ENCODE measurements at regions not wholly inside any gene's neighbourhood (a gene's known extent, or its start where the extent isn't known, plus 50 kb on each side); places are given as distances from the start of the nearest gene placed in this dataset.

- TF ChIP-seq E2F5 (CRISPR knock-in tag; conservative IDR thresholded peaks at IDR 0.05) (no peak), THAP8 (CRISPR knock-in tag; IDR thresholded peaks at IDR 0.05; ENCODE audit: borderline replicate concordance) (no peak), PTBP1 (IDR thresholded peaks at IDR 0.05; ENCODE audit: low read depth, low read length, poor library complexity, severe bottlenecking) (no peak), ZNF7 (CRISPR knock-in tag; IDR thresholded peaks at IDR 0.05) (no peak), ZNF20 (CRISPR knock-in tag; IDR thresholded peaks at IDR 0.05) (no peak), HNRNPK (IDR thresholded peaks at IDR 0.05; ENCODE audit: low read depth, low read length, poor library complexity, severe bottlenecking) (no peak), ETV6 (CRISPR knock-in tag; conservative IDR thresholded peaks at IDR 0.05) (no peak), HMGA1 (CRISPR knock-in tag; conservative IDR thresholded peaks at IDR 0.05) (no peak), RFX1 (IDR thresholded peaks at IDR 0.05) (no peak), IKZF5 (CRISPR knock-in tag; IDR thresholded peaks at IDR 0.05) (no peak)
These were observed 102.6 kb upstream of the GLI2 start (continued) for GRCh38 chr2:120632796-120633646.

GRCh38 chr2:120634533-120634932 lies 101.1 kb upstream of the GLI2 start:
- no peaks in the 10 kb centered on the region for H3K79me2 ChIP-seq (ENCODE audit: insufficient read depth, low read length)
- 41% methylated on average over 6 of the region's 6 CpGs for WGBS (ENCODE audit: low lambda C conversion rate)
- H3K9ac ChIP-seq (ENCODE audit: insufficient read depth, low read depth, low read length) = no peak overlapping the region
- peaks cover 27% of the 10 kb centered on the region for H3K4me1 ChIP-seq (ENCODE audit: insufficient read depth, low read length)
- CTCF ChIA-PET (ENCODE audit: low intra/inter-chr PET ratio, low total read pairs) = no interaction called here
- H3K4me2 ChIP-seq (ENCODE audit: low read depth, low read length) = no peak overlapping the region
- no peak overlapping the region for H2AFZ ChIP-seq (ENCODE audit: low read length)
- in situ Hi-C loops (cut with HindIII; ENCODE audit: extremely low pct_ligation_motif_present, low pct_unique_long_range_greater_than_20kb) = no loop called here
- DNase-seq (ENCODE audit: low spot score) = no peak
- no peaks in the 10 kb centered on the region for H4K20me1 ChIP-seq (ENCODE audit: insufficient read depth, low read length)
- no peaks in the 10 kb centered on the region for H3K9me3 ChIP-seq (ENCODE audit: low read length)
- no peak for ATAC-seq
- BruUV-seq (replicated peaks) = no TSS peak
- no peak overlapping the region for H3K4me3 ChIP-seq (replicated peaks in 1 of 3; ENCODE audit: insufficient read depth in 1 of 3, low read depth in 2 of 3, low read length in 3 of 3)
- intact Hi-C loops (cut with micrococcal nuclease; ENCODE audit: unreplicated experiment) = no loop called here
- H3K27ac ChIP-seq (ENCODE audit: extremely low read length, insufficient read depth, low read length) = no peak overlapping the region
- no peak for FAIRE-seq
- POLR2A ChIA-PET = no interaction called here
- no peaks in the 10 kb centered on the region for H3K36me3 ChIP-seq (replicated peaks in 1 of 2; ENCODE audit: control insufficient read depth in 1 of 2, insufficient read depth in 2 of 2, low read length in 2 of 2)
- peaks cover 6 to 79% of the 10 kb centered on the region in 2 experiments for H3K27me3 ChIP-seq (ENCODE audit: control insufficient read depth in 1 of 2, insufficient read depth in 2 of 2, low read length in 2 of 2)
- TF ChIP-seq PHF20 (CRISPR knock-in tag; IDR thresholded peaks at IDR 0.05) (no peak), CHD2 (IDR thresholded peaks at IDR 0.05; ENCODE audit: low read depth, low read length) (no peak), ZNF160 (CRISPR knock-in tag; IDR thresholded peaks at IDR 0.05) (no peak), NAIF1 (CRISPR knock-in tag; IDR thresholded peaks at IDR 0.05; ENCODE audit: borderline replicate concordance) (no peak), TFAP4 (IDR thresholded peaks at IDR 0.05; ENCODE audit: borderline replicate concordance, low read depth) (no peak), GRHL1 (CRISPR knock-in tag; conservative IDR thresholded peaks at IDR 0.05) (no peak), MAF1 (CRISPR knock-in tag; IDR thresholded peaks at IDR 0.05; ENCODE audit: borderline replicate concordance) (no peak)
